ENCODE measurements at regions not wholly inside any gene's neighbourhood (a gene's known extent, or its start where the extent isn't known, plus 50 kb on each side); places are given as distances from the start of the nearest gene placed in this dataset.

DNA sequence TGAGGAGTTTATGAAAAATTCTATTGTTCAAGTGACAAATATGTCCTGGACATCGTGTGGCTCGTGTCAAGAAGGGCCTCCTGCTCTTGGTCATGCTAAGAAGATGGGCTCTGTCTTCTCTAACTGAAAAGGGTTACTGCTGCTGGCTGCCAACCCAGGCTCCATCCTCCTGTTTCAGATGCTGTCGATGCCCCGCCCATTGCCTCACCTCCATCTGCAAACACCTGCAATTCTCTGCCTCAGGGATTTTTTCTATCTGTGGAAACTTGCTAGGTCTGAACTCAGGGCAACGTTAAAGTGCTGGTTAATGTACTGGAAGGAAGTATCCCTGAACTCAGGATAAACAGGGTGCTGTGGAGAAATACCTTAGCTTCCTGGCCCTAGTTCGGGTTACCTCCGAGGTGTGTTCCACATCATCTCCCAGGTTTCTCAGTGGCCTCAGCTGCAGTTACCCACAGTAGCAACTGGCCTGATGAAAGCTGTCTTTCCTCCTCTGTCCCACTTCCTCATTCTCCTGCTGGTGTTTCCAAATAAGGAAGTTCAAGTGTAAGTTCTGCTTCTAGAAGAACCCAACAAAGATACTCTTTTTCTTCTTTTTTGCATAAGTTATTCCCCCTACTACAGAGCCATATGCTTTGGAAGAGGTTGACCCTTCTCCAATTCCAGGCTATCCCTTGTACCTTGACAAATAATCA lies 151.7 kb upstream of the SMIM23 start:
- TF ChIP-seq TAF1 (IDR thresholded peaks at IDR 0.05; ENCODE audit: low read depth), result no peak
- no peak for TF ChIP-seq CTCF (IDR thresholded peaks at IDR 0.05; ENCODE audit: poor library complexity, severe bottlenecking)
- no peak for TF ChIP-seq REST (IDR thresholded peaks at IDR 0.05; ENCODE audit: borderline replicate concordance)
- TF ChIP-seq MXI1 (conservative IDR thresholded peaks at IDR 0.05; ENCODE audit: poor library complexity, severe bottlenecking), result no peak
- no peak for TF ChIP-seq EP300 (conservative IDR thresholded peaks at IDR 0.05; ENCODE audit: poor library complexity, severe bottlenecking)
- TF ChIP-seq POLR2AphosphoS5 (IDR thresholded peaks at IDR 0.05), result no peak
- no peak for TF ChIP-seq SMC3 (conservative IDR thresholded peaks at IDR 0.05; ENCODE audit: poor library complexity)

All from neural cell (in vitro differentiated cells).